Trophoblast cell (in vitro differentiated cells and primary cell): ENCODE measurements at regions not wholly inside any gene's neighbourhood (a gene's known extent, or its start where the extent isn't known, plus 50 kb on each side); places are given as distances from the start of the nearest gene placed in this dataset.

Source experiments
- DNase-seq, 2 donors: peaks; one replicate each; pipeline ENCODE4 v3.0.0-alpha.2; 2016
- H2AFZ ChIP-seq: 2 replicates; pipeline ENCODE4 v1.6.1; 2013; ENCODE audit warnings: low read length, moderate library complexity, mild to moderate bottlenecking; ENCODE audit not compliant: insufficient read depth, poor library complexity
- H2AK5ac ChIP-seq: 2 replicates; pipeline ENCODE4 v1.6.1; 2013; ENCODE audit warnings: mild to moderate bottlenecking, low read length
- H2BK120ac ChIP-seq: 2 replicates; pipeline ENCODE4 v1.6.1; 2013; ENCODE audit warnings: low read length, mild to moderate bottlenecking, moderate library complexity; ENCODE audit not compliant: insufficient read depth, poor library complexity
- H2BK12ac ChIP-seq: 2 replicates; pipeline ENCODE4 v1.6.1; 2013; ENCODE audit warnings: mild to moderate bottlenecking, low read length, moderate library complexity
- H2BK5ac ChIP-seq: 2 replicates; pipeline ENCODE4 v1.6.1; 2013; ENCODE audit warnings: low read length, low read depth, moderate library complexity, mild to moderate bottlenecking; ENCODE audit not compliant: poor library complexity
- H3K14ac ChIP-seq: 2 replicates; pipeline ENCODE4 v1.6.1; 2013; ENCODE audit warnings: mild to moderate bottlenecking, low read length
- H3K18ac ChIP-seq: 2 replicates; pipeline ENCODE4 v1.6.1; 2013; ENCODE audit warnings: mild to moderate bottlenecking, low read length
- H3K23ac ChIP-seq: 2 replicates; pipeline ENCODE4 v1.6.1; 2013; ENCODE audit warnings: low read length
- H3K27ac ChIP-seq: 2 replicates; pipeline ENCODE4 v1.5.1; 2013; ENCODE audit warnings: low read depth, mild to moderate bottlenecking, inconsistent platforms, low read length, moderate library complexity
- H3K27me3 ChIP-seq: 2 replicates; pipeline ENCODE4 v1.6.1; 2013; ENCODE audit warnings: inconsistent platforms, mild to moderate bottlenecking, low read length, moderate library complexity; ENCODE audit not compliant: insufficient read depth
- H3K36me3 ChIP-seq, 2 experiments: 1 replicate in 1 of 2; 2 replicates in 1 of 2; pipeline ENCODE4 v1.6.1; 2013; ENCODE audit warnings: low read length in 2 of 2, mild to moderate bottlenecking in 2 of 2, moderate library complexity in 1 of 2; ENCODE audit not compliant: insufficient read depth in 2 of 2, control insufficient read depth in 1 of 2
- H3K4ac ChIP-seq: 2 replicates; pipeline ENCODE4 v1.6.1; 2013; ENCODE audit warnings: low read depth, mild to moderate bottlenecking, low read length, moderate library complexity
- H3K4me1 ChIP-seq, 2 experiments: 1 replicate in 1 of 2; 2 replicates in 1 of 2; pipeline ENCODE4 v1.6.1; 2013; ENCODE audit warnings: low read length in 2 of 2, mild to moderate bottlenecking in 2 of 2, moderate library complexity in 1 of 2; ENCODE audit not compliant: insufficient read depth in 2 of 2, control insufficient read depth in 1 of 2
- H3K4me2 ChIP-seq: 2 replicates; pipeline ENCODE4 v1.6.1; 2013; ENCODE audit warnings: inconsistent platforms, mild to moderate bottlenecking, low read length, moderate library complexity
- H3K4me3 ChIP-seq: 2 replicates; pipeline ENCODE4 v1.5.1; 2013; ENCODE audit warnings: mild to moderate bottlenecking, low read depth, low read length, inconsistent platforms
- H3K79me1 ChIP-seq: one replicate; pipeline ENCODE4 v1.6.1; 2013; ENCODE audit warnings: low read length
- H3K79me2 ChIP-seq: 2 replicates; pipeline ENCODE4 v1.6.1; 2013; ENCODE audit warnings: low read length, mild to moderate bottlenecking; ENCODE audit not compliant: control insufficient read depth, insufficient read depth, poor library complexity
- H3K9ac ChIP-seq: 2 replicates; pipeline ENCODE4 v1.6.1; 2013; ENCODE audit warnings: mild to moderate bottlenecking, low read length
- H3K9me3 ChIP-seq: 2 replicates; pipeline ENCODE4 v1.6.1; 2013; ENCODE audit warnings: low read depth, mild to moderate bottlenecking, control low read depth, inconsistent platforms, low read length; ENCODE audit not compliant: insufficient read depth
- H4K12ac ChIP-seq: 2 replicates; pipeline ENCODE4 v1.6.1; 2013; ENCODE audit warnings: low read depth, mild to moderate bottlenecking, low read length, moderate library complexity
- H4K8ac ChIP-seq: 2 replicates; pipeline ENCODE4 v1.6.1; 2013; ENCODE audit warnings: low read depth, mild to moderate bottlenecking, low read length, moderate library complexity
- H4K91ac ChIP-seq: one replicate; pipeline ENCODE4 v1.6.1; 2013; ENCODE audit warnings: low read depth, mild to moderate bottlenecking, low read length, moderate library complexity
- WGBS: extraction: QIAGEN DNeasy Blood & Tissue Kit; methylation state at CpG from one replicate; pipeline ENCODE4 v1.1.7; 2013; ENCODE audit warnings: missing lambda C conversion rate; ENCODE audit not compliant: insufficient read length, insufficient coverage; ENCODE audit errors: extremely low coverage; 5-methylcytosine and 5-hydroxymethylcytosine counted together

- Histone ChIP-seq H3K4ac (no peak overlapping the region), H3K23ac (no peak overlapping the region), H3K36me3 (no peaks in the 10 kb centered on the region), H3K79me2 (no peaks in the 10 kb centered on the region), H4K91ac (no peak overlapping the region), H2BK120ac (no peak overlapping the region), H2AK5ac (no peak overlapping the region), H4K8ac (no peak overlapping the region), H3K27ac (no peak overlapping the region), H2AFZ (no peak overlapping the region), H3K18ac (no peak overlapping the region), H4K12ac (no peak overlapping the region), H3K14ac (no peak overlapping the region), H3K9ac (no peak overlapping the region), H3K4me1 (no peaks in the 10 kb centered on the region), H3K27me3 (no peaks in the 10 kb centered on the region), H3K9me3 (no peaks in the 10 kb centered on the region), H2BK5ac (no peak overlapping the region), H3K4me2 (no peak overlapping the region), H2BK12ac (no peak overlapping the region), H3K79me1 (no peaks in the 10 kb centered on the region), H3K4me3 (no peak overlapping the region)
- no CpG with 5 or more reads among the region's 1 CpG for WGBS
- DNase-seq: no peak
Measured at GRCh38 chr4:54386693-54387092, 157.6 kb downstream of the PDGFRA start.

GRCh38 chr4:54390670-54391069, 161.6 kb downstream of the PDGFRA start:
- Histone ChIP-seq H2AFZ (no peak overlapping the region), H3K4ac (no peak overlapping the region), H3K18ac (no peak overlapping the region), H3K27me3 (no peaks in the 10 kb centered on the region), H3K9me3 (peaks cover 3% of the 10 kb centered on the region), H2BK12ac (no peak overlapping the region), H2BK120ac (no peak overlapping the region), H3K9ac (no peak overlapping the region), H2AK5ac (no peak overlapping the region), H3K4me3 (no peak overlapping the region), H3K79me2 (no peaks in the 10 kb centered on the region), H4K12ac (no peak overlapping the region), H3K4me2 (no peak overlapping the region), H3K23ac (no peak overlapping the region), H3K36me3 (no peaks in the 10 kb centered on the region), H3K14ac (no peak overlapping the region), H2BK5ac (no peak overlapping the region), H4K91ac (no peak overlapping the region), H3K4me1 (peaks cover 0 to 5% of the 10 kb centered on the region in 2 experiments), H3K79me1 (no peaks in the 10 kb centered on the region), H4K8ac (no peak overlapping the region), H3K27ac (no peak overlapping the region)
- WGBS: no CpG with 5 or more reads among the region's 3 CpGs
- no peak for DNase-seq

- H2AK5ac ChIP-seq: no peak overlapping the region
- H3K79me2 ChIP-seq: no peaks in the 10 kb centered on the region
- H3K18ac ChIP-seq: no peak overlapping the region
- H2BK120ac ChIP-seq: no peak overlapping the region
- DNase-seq: no peak
- H4K91ac ChIP-seq: no peak overlapping the region
- H4K8ac ChIP-seq: no peak overlapping the region
- peaks cover 3% of the 10 kb centered on the region for H3K9me3 ChIP-seq
- H2AFZ ChIP-seq: no peak overlapping the region
- no peak overlapping the region for H3K4me2 ChIP-seq
- H3K14ac ChIP-seq: no peak overlapping the region
- no peaks in the 10 kb centered on the region for H3K36me3 ChIP-seq
- no peak overlapping the region for H3K4ac ChIP-seq
- no peak overlapping the region for H3K23ac ChIP-seq
- H3K27me3 ChIP-seq: no peaks in the 10 kb centered on the region
- H3K79me1 ChIP-seq: no peaks in the 10 kb centered on the region
- WGBS: no CpG with 5 or more reads among the region's 3 CpGs
- no peak overlapping the region for H3K9ac ChIP-seq
- H2BK12ac ChIP-seq: no peak overlapping the region
- H3K27ac ChIP-seq: no peak overlapping the region
- H3K4me3 ChIP-seq: no peak overlapping the region
- H2BK5ac ChIP-seq: no peak overlapping the region
- H4K12ac ChIP-seq: no peak overlapping the region
- H3K4me1 ChIP-seq: peaks cover 0 to 5% of the 10 kb centered on the region in 2 experiments
Measured at GRCh38 chr4:54391104-54391503, 162.0 kb downstream of the PDGFRA start.

GRCh38 chr4:54392479-54392878, 163.4 kb downstream of the PDGFRA start:
- no peak overlapping the region for H3K18ac ChIP-seq
- no peak overlapping the region for H3K27ac ChIP-seq
- no peak overlapping the region for H2AFZ ChIP-seq
- H3K23ac ChIP-seq: no peak overlapping the region
- WGBS: no CpG with 5 or more reads among the region's 1 CpG
- H3K79me1 ChIP-seq: no peaks in the 10 kb centered on the region
- no peak overlapping the region for H2BK12ac ChIP-seq
- H3K9ac ChIP-seq: no peak overlapping the region
- no peaks in the 10 kb centered on the region for H3K79me2 ChIP-seq
- H2BK5ac ChIP-seq: no peak overlapping the region
- H3K27me3 ChIP-seq: no peaks in the 10 kb centered on the region
- H3K4me2 ChIP-seq: no peak overlapping the region
- no peak overlapping the region for H4K91ac ChIP-seq
- H3K36me3 ChIP-seq: no peaks in the 10 kb centered on the region
- no peak for DNase-seq
- no peak overlapping the region for H4K8ac ChIP-seq
- H3K4ac ChIP-seq: no peak overlapping the region
- H3K4me3 ChIP-seq: no peak overlapping the region
- H3K9me3 ChIP-seq: peaks cover 3% of the 10 kb centered on the region
- no peak overlapping the region for H4K12ac ChIP-seq
- peaks cover 0 to 5% of the 10 kb centered on the region in 2 experiments for H3K4me1 ChIP-seq
- H3K14ac ChIP-seq: no peak overlapping the region
- no peak overlapping the region for H2AK5ac ChIP-seq
- no peak overlapping the region for H2BK120ac ChIP-seq
